WTC11 (cell line): ENCODE measurements at regions not wholly inside any gene's neighbourhood (a gene's known extent, or its start where the extent isn't known, plus 50 kb on each side); places are given as distances from the start of the nearest gene placed in this dataset.

Experiments used
- ATAC-seq: fragments of 200-7000 bp; cut with Tn5 transposase; 2 replicates; pipeline ENCODE4 v1.10.0; 2021; ENCODE audit warnings: mild to moderate bottlenecking, moderate library complexity
- CTCF ChIA-PET: fragments of 300-600 bp; sonication (Branson Sonifier 250); formaldehyde crosslinking; loops from one replicate; lab custom pipeline; 2021; ENCODE audit warnings: antibody characterized with exemption; lab: Charles Lee
- POLR2A ChIA-PET: fragments of 350-600 bp; sonication (Branson Sonifier 250); formaldehyde crosslinking; loops from one replicate; lab custom pipeline; 2021; ENCODE audit warnings: antibody characterized with exemption; lab: Charles Lee
- DNase-seq: peaks from one replicate; pipeline ENCODE4 v3.0.0; 2021; ENCODE audit warnings: low spot score
- H3K27ac Mint-ChIP-seq: 2 replicates; pipeline ENCODE4 v1.8.0; 2021; ENCODE audit warnings: mixed read lengths
- H3K27me3 Mint-ChIP-seq: 2 replicates; pipeline ENCODE4 v1.8.0; 2021; ENCODE audit warnings: low read depth, mild to moderate bottlenecking, moderate library complexity, mixed read lengths
- H3K36me3 Mint-ChIP-seq: 2 replicates; pipeline ENCODE4 v1.8.0; 2021; ENCODE audit warnings: mixed read lengths
- H3K4me1 Mint-ChIP-seq: 2 replicates; pipeline ENCODE4 v1.8.0; 2022; ENCODE audit warnings: mixed read lengths
- H3K4me3 Mint-ChIP-seq: 2 replicates; pipeline ENCODE4 v1.8.0; 2021; ENCODE audit warnings: mild to moderate bottlenecking, moderate library complexity, mixed read lengths
- H3K9me3 Mint-ChIP-seq: 2 replicates; pipeline ENCODE4 v1.8.0; 2021; ENCODE audit warnings: mixed read lengths
- CBFB ChIP-seq: sonication (generic); formaldehyde crosslinking; IDR thresholded peaks from 2 replicates; pipeline ENCODE4 v1.8.1; 2022; ENCODE audit warnings: mild to moderate bottlenecking, low read depth, missing genetic modification reagents
- EMX1 ChIP-seq: fragments of 250-450 bp; sonication (Bioruptor Pico); IDR thresholded peaks from 2 replicates; pipeline ENCODE4 v1.8.0; 2021; ENCODE audit warnings: mild to moderate bottlenecking
- FOXJ3 ChIP-seq: sonication (generic); formaldehyde crosslinking; IDR thresholded peaks from 2 replicates; pipeline ENCODE4 v1.9.0; 2021; ENCODE audit warnings: missing genetic modification reagents, mild to moderate bottlenecking, borderline replicate concordance
- GTF2I ChIP-seq: fragments of 250-450 bp; sonication (Bioruptor Pico); conservative IDR thresholded peaks from 2 replicates; pipeline ENCODE4 v1.4.0; 2021; ENCODE audit warnings: mild to moderate bottlenecking
- HMGA2 ChIP-seq: fragments of 250-450 bp; sonication (Bioruptor Pico); IDR thresholded peaks from 2 replicates; pipeline ENCODE4 v1.4.0; 2021; ENCODE audit warnings: mild to moderate bottlenecking, moderate library complexity
- JUN ChIP-seq: sonication (generic); formaldehyde crosslinking; IDR thresholded peaks from 2 replicates; pipeline ENCODE4 v1.8.0; 2023; ENCODE audit warnings: mild to moderate bottlenecking, missing genetic modification reagents
- MYBL2 ChIP-seq: sonication (generic); formaldehyde crosslinking; IDR thresholded peaks from 2 replicates; pipeline ENCODE4 v1.8.1; 2023; ENCODE audit warnings: mild to moderate bottlenecking, moderate library complexity, missing genetic modification reagents
- NFYB ChIP-seq: sonication (generic); formaldehyde crosslinking; conservative IDR thresholded peaks from 2 replicates; pipeline ENCODE4 v1.8.0; 2022; ENCODE audit warnings: low read depth, missing genetic modification reagents
- SMAD3 ChIP-seq: sonication (generic); formaldehyde crosslinking; IDR thresholded peaks from 2 replicates; pipeline ENCODE4 v1.8.0; 2022; ENCODE audit warnings: missing genetic modification reagents, mild to moderate bottlenecking, borderline replicate concordance
- SMAD4 ChIP-seq: sonication (generic); formaldehyde crosslinking; IDR thresholded peaks from 2 replicates; pipeline ENCODE4 v1.8.0; 2022; ENCODE audit warnings: mild to moderate bottlenecking, missing genetic modification reagents
- SOX15 ChIP-seq: fragments of 250-450 bp; sonication (Bioruptor Pico); IDR thresholded peaks from 2 replicates; pipeline ENCODE4 v1.9.0; 2021; ENCODE audit warnings: mild to moderate bottlenecking
- SP1 ChIP-seq: sonication (generic); formaldehyde crosslinking; conservative IDR thresholded peaks from 2 replicates; pipeline ENCODE4 v1.8.1; 2022; ENCODE audit warnings: missing genetic modification reagents
- TCF7 ChIP-seq: sonication (generic); formaldehyde crosslinking; IDR thresholded peaks from 2 replicates; pipeline ENCODE4 v1.8.0; 2022; ENCODE audit warnings: mild to moderate bottlenecking, low read depth, missing genetic modification reagents, moderate library complexity
- ZBTB21 ChIP-seq: sonication (generic); formaldehyde crosslinking; IDR thresholded peaks from 2 replicates; pipeline ENCODE4 v1.8.1; 2023; ENCODE audit warnings: mild to moderate bottlenecking, missing genetic modification reagents, borderline replicate concordance
- ZNF396 ChIP-seq: fragments of 250-450 bp; sonication (Bioruptor Pico); IDR thresholded peaks from 2 replicates; pipeline ENCODE4 v1.8.0; 2021; ENCODE audit warnings: mild to moderate bottlenecking, moderate library complexity, borderline replicate concordance
- TF ChIP-seq, protein P1 (sequence below): sonication (generic); formaldehyde crosslinking; IDR thresholded peaks from 2 replicates; pipeline ENCODE4 v1.8.1; 2022; ENCODE audit warnings: mild to moderate bottlenecking, moderate library complexity, missing genetic modification reagents
- TF ChIP-seq, protein P2 (sequence below): fragments of 250-450 bp; sonication (Bioruptor Pico); IDR thresholded peaks from 2 replicates; pipeline ENCODE4 v2.1.2; 2022; ENCODE audit warnings: mild to moderate bottlenecking, moderate library complexity
- TF ChIP-seq, protein P3 (sequence below): sonication (generic); formaldehyde crosslinking; conservative IDR thresholded peaks from 2 replicates; pipeline ENCODE4 v1.8.1; 2023; ENCODE audit warnings: mild to moderate bottlenecking, low read depth, missing genetic modification reagents, moderate library complexity
- TF ChIP-seq, protein P4 (sequence below): sonication (generic); formaldehyde crosslinking; IDR thresholded peaks from 2 replicates; pipeline ENCODE4 v1.8.0; 2023; ENCODE audit warnings: missing genetic modification reagents, mild to moderate bottlenecking, borderline replicate concordance
- TF ChIP-seq, protein P5 (sequence below): sonication (generic); formaldehyde crosslinking; IDR thresholded peaks from 2 replicates; pipeline ENCODE4 v1.8.1; 2023; ENCODE audit warnings: mild to moderate bottlenecking, missing genetic modification reagents, borderline replicate concordance

DNA sequence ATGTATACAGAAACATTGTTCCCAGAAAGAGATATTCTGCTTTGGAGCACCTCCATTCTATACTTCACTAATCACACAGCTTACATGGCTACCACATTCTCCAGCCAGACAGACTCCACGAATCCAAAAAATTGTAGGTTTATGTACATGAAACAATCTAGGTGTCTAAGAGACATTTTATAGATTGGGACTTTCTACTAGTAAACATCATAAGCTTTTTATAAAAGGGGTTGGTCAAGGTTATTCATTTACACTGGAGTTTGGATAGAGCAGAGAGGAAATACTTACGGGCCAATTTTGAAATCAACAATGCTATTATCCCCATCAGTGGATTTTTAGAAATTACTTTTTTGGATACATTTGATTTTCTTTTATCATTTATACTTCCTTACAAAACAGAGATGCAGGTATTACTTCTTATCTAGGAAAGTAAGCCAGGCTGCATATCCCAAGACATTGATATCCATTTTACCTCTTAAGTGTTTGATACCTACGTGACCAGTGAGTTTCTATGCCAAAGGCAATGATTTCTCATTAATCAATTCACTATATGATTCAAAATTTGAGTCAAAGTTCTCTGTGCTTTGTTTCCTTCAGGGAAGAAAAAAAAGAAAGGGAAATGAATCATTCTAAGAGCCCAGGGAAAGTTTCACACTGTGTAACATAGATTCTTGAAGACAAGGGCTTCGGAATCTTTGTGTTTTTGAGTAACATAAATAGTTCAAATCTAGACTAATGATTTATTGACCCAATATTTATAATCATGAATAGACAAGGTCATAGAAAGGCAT lies 140.5 kb downstream of the PTH2R start (continued):
- TF ChIP-seq, protein P1, sequence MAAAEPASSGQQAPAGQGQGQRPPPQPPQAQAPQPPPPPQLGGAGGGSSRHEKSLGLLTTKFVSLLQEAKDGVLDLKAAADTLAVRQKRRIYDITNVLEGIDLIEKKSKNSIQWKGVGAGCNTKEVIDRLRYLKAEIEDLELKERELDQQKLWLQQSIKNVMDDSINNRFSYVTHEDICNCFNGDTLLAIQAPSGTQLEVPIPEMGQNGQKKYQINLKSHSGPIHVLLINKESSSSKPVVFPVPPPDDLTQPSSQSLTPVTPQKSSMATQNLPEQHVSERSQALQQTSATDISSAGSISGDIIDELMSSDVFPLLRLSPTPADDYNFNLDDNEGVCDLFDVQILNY: no peak
- TF ChIP-seq SMAD4: no peak
- TF ChIP-seq, protein P2, sequence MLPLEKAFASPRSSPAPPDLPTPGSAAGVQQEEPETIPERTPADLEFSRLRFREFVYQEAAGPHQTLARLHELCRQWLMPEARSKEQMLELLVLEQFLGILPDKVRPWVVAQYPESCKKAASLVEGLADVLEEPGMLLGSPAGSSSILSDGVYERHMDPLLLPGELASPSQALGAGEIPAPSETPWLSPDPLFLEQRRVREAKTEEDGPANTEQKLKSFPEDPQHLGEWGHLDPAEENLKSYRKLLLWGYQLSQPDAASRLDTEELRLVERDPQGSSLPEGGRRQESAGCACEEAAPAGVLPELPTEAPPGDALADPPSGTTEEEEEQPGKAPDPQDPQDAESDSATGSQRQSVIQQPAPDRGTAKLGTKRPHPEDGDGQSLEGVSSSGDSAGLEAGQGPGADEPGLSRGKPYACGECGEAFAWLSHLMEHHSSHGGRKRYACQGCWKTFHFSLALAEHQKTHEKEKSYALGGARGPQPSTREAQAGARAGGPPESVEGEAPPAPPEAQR (CRISPR knock-in tag): no peak

DNA sequence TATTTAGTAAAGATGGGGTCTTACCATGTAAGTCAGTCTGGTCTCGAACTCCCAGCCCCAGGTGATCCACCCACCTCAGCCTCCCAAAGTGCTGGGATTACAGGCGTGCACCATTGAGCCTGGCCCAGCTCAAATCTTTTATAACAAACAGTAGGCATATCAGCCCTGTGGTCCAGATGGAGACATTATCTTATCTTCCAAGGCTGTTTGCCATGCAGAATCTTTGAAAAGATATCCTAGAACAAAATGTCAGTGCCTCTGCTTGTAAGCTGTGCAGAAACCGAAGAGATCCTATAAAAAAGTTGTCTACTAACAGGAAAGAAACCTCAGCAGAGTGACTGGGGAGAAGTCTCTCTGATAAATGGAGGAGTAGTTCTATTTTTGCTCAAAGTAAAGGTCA lies 142.1 kb downstream of the PTH2R start:
- DNase-seq (no peak), ATAC-seq (no peak)
- Mint-ChIP-seq H3K4me3 (no peak overlapping the region), H3K36me3 (no peaks in the 10 kb centered on the region), H3K4me1 (peaks cover 4% of the 10 kb centered on the region), H3K27ac (no peak overlapping the region), H3K9me3 (peaks cover 11% of the 10 kb centered on the region), H3K27me3 (no peaks in the 10 kb centered on the region)
- POLR2A ChIA-PET: no interaction called here
- TF ChIP-seq HMGA2 (CRISPR knock-in tag): no peak
- no peak for TF ChIP-seq ZBTB21 (CRISPR knock-in tag)
- TF ChIP-seq TCF7 (CRISPR knock-in tag): no peak
- CTCF ChIA-PET: no interaction called here

DNA sequence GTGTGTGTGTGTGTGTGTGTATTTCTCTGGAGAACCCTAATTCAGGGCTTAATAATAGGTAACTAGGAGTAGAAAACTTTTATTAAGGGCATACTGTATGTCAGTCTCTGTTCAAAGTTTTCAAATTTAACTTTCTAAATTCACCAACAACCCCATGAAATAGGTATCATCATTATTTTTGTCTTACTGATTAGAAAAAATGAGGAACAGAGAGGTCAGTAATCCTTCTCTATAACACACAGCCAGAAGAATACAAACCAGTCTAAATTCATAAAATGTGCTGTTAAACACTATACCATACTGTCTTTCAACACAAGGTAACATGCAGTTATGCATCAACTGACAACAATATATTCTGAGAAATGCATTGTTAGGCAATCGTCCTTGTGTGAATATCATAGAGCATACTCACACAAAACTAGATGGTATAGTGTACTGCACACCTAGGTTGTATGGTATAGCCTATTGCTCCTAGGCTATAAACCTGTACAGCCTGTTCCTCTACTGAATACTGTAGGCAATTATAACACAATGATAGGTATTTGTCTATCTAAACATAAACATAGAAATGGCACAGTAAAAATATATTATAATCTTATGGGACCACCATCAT lies 143.1 kb downstream of the PTH2R start:
- ChIA-PET POLR2A (no interaction called here), CTCF (no interaction called here)
- peaks cover 4% of the 10 kb centered on the region for H3K4me1 Mint-ChIP-seq
- no peaks in the 10 kb centered on the region for H3K36me3 Mint-ChIP-seq
- peaks cover 11% of the 10 kb centered on the region for H3K9me3 Mint-ChIP-seq
- DNase-seq: no peak
- no peak for ATAC-seq
- H3K27ac Mint-ChIP-seq: no peak overlapping the region
- H3K27me3 Mint-ChIP-seq: no peaks in the 10 kb centered on the region
- H3K4me3 Mint-ChIP-seq: no peak overlapping the region
- TF ChIP-seq EMX1 (no peak), JUN (CRISPR knock-in tag) (no peak), CBFB (no peak), SMAD4 (no peak), GTF2I (CRISPR knock-in tag) (no peak), FOXJ3 (CRISPR knock-in tag) (no peak), SMAD3 (CRISPR knock-in tag) (no peak), NFYB (CRISPR knock-in tag) (no peak), SP1 (CRISPR knock-in tag) (no peak), ZNF396 (CRISPR knock-in tag) (no peak), SOX15 (no peak), MYBL2 (CRISPR knock-in tag) (no peak)
- TF ChIP-seq, protein P3, sequence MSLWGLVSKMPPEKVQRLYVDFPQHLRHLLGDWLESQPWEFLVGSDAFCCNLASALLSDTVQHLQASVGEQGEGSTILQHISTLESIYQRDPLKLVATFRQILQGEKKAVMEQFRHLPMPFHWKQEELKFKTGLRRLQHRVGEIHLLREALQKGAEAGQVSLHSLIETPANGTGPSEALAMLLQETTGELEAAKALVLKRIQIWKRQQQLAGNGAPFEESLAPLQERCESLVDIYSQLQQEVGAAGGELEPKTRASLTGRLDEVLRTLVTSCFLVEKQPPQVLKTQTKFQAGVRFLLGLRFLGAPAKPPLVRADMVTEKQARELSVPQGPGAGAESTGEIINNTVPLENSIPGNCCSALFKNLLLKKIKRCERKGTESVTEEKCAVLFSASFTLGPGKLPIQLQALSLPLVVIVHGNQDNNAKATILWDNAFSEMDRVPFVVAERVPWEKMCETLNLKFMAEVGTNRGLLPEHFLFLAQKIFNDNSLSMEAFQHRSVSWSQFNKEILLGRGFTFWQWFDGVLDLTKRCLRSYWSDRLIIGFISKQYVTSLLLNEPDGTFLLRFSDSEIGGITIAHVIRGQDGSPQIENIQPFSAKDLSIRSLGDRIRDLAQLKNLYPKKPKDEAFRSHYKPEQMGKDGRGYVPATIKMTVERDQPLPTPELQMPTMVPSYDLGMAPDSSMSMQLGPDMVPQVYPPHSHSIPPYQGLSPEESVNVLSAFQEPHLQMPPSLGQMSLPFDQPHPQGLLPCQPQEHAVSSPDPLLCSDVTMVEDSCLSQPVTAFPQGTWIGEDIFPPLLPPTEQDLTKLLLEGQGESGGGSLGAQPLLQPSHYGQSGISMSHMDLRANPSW (CRISPR knock-in tag): no peak
- TF ChIP-seq, protein P4, sequence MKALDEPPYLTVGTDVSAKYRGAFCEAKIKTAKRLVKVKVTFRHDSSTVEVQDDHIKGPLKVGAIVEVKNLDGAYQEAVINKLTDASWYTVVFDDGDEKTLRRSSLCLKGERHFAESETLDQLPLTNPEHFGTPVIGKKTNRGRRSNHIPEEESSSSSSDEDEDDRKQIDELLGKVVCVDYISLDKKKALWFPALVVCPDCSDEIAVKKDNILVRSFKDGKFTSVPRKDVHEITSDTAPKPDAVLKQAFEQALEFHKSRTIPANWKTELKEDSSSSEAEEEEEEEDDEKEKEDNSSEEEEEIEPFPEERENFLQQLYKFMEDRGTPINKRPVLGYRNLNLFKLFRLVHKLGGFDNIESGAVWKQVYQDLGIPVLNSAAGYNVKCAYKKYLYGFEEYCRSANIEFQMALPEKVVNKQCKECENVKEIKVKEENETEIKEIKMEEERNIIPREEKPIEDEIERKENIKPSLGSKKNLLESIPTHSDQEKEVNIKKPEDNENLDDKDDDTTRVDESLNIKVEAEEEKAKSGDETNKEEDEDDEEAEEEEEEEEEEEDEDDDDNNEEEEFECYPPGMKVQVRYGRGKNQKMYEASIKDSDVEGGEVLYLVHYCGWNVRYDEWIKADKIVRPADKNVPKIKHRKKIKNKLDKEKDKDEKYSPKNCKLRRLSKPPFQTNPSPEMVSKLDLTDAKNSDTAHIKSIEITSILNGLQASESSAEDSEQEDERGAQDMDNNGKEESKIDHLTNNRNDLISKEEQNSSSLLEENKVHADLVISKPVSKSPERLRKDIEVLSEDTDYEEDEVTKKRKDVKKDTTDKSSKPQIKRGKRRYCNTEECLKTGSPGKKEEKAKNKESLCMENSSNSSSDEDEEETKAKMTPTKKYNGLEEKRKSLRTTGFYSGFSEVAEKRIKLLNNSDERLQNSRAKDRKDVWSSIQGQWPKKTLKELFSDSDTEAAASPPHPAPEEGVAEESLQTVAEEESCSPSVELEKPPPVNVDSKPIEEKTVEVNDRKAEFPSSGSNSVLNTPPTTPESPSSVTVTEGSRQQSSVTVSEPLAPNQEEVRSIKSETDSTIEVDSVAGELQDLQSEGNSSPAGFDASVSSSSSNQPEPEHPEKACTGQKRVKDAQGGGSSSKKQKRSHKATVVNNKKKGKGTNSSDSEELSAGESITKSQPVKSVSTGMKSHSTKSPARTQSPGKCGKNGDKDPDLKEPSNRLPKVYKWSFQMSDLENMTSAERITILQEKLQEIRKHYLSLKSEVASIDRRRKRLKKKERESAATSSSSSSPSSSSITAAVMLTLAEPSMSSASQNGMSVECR (CRISPR knock-in tag): no peak
- TF ChIP-seq, protein P5, sequence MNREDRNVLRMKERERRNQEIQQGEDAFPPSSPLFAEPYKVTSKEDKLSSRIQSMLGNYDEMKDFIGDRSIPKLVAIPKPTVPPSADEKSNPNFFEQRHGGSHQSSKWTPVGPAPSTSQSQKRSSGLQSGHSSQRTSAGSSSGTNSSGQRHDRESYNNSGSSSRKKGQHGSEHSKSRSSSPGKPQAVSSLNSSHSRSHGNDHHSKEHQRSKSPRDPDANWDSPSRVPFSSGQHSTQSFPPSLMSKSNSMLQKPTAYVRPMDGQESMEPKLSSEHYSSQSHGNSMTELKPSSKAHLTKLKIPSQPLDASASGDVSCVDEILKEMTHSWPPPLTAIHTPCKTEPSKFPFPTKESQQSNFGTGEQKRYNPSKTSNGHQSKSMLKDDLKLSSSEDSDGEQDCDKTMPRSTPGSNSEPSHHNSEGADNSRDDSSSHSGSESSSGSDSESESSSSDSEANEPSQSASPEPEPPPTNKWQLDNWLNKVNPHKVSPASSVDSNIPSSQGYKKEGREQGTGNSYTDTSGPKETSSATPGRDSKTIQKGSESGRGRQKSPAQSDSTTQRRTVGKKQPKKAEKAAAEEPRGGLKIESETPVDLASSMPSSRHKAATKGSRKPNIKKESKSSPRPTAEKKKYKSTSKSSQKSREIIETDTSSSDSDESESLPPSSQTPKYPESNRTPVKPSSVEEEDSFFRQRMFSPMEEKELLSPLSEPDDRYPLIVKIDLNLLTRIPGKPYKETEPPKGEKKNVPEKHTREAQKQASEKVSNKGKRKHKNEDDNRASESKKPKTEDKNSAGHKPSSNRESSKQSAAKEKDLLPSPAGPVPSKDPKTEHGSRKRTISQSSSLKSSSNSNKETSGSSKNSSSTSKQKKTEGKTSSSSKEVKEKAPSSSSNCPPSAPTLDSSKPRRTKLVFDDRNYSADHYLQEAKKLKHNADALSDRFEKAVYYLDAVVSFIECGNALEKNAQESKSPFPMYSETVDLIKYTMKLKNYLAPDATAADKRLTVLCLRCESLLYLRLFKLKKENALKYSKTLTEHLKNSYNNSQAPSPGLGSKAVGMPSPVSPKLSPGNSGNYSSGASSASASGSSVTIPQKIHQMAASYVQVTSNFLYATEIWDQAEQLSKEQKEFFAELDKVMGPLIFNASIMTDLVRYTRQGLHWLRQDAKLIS: no peak
